Activated CD8-positive, alpha-beta T cell treated with anti-CD3 and anti-CD28 coated beads, Interleukin-2, amount 10 ng/mL, durations not matched to agents 7 days and 5 days (primary cell): ENCODE measurements at regions not wholly inside any gene's neighbourhood (a gene's known extent, or its start where the extent isn't known, plus 50 kb on each side); places are given as distances from the start of the nearest gene placed in this dataset.

Experiments used
- ATAC-seq: fragments of 150-1000 bp; cut with Tn5 transposase; one replicate; pipeline ENCODE4 v1.10.0; 2021; ENCODE audit warnings: moderate library complexity
- CTCF ChIA-PET: fragments of 350-600 bp; sonication (Branson Sonifier 250); formaldehyde crosslinking; loops from one replicate; lab custom pipeline; 2021; ENCODE audit warnings: antibody characterized with exemption; lab: Charles Lee
- POLR2A ChIA-PET: fragments of 350-600 bp; sonication (Branson Sonifier 250); formaldehyde crosslinking; loops from one replicate; lab custom pipeline; 2021; ENCODE audit warnings: antibody characterized with exemption; lab: Charles Lee
- DNase-seq: peaks from one replicate; pipeline ENCODE4 v3.0.0-alpha.2; 2020
- H3K27ac Mint-ChIP-seq: one replicate; pipeline ENCODE4 v1.8.0; 2021; ENCODE audit warnings: mild to moderate bottlenecking, mixed read lengths
- H3K27me3 Mint-ChIP-seq: one replicate; pipeline ENCODE4 v1.8.0; 2021; ENCODE audit warnings: low read depth, mixed read lengths
- H3K36me3 Mint-ChIP-seq: one replicate; pipeline ENCODE4 v1.8.0; 2021; ENCODE audit warnings: low read depth, mixed read lengths
- H3K4me1 Mint-ChIP-seq: one replicate; pipeline ENCODE4 v1.8.0; 2021; ENCODE audit warnings: low read depth, mixed read lengths
- H3K4me3 Mint-ChIP-seq: one replicate; pipeline ENCODE4 v1.8.0; 2021; ENCODE audit warnings: mild to moderate bottlenecking, mixed read lengths
- H3K9me3 Mint-ChIP-seq: one replicate; pipeline ENCODE4 v1.8.0; 2022; ENCODE audit warnings: mixed read lengths; ENCODE audit not compliant: insufficient read depth

GRCh38 chrX:11960031-11960430 lies 178.2 kb upstream of the FRMPD4 start:
- H3K36me3 Mint-ChIP-seq, result no peaks in the 10 kb centered on the region
- ATAC-seq (no peak), DNase-seq (no peak)
- H3K4me1 Mint-ChIP-seq, result no peaks in the 10 kb centered on the region
- no peak overlapping the region for H3K4me3 Mint-ChIP-seq
- H3K27me3 Mint-ChIP-seq, result no peaks in the 10 kb centered on the region
- H3K27ac Mint-ChIP-seq, result no peak overlapping the region
- CTCF ChIA-PET, result no interaction called here
- POLR2A ChIA-PET, result no interaction called here
- no peaks in the 10 kb centered on the region for H3K9me3 Mint-ChIP-seq

GRCh38 chrX:11965436-11965835 lies 172.8 kb upstream of the FRMPD4 start:
- CTCF ChIA-PET, result no interaction called here
- Mint-ChIP-seq H3K27ac (no peak overlapping the region), H3K36me3 (no peaks in the 10 kb centered on the region), H3K27me3 (no peaks in the 10 kb centered on the region), H3K4me1 (no peaks in the 10 kb centered on the region), H3K4me3 (no peak overlapping the region), H3K9me3 (no peaks in the 10 kb centered on the region)
- ATAC-seq, result no peak
- DNase-seq, result no peak
- POLR2A ChIA-PET, result no interaction called here

- Mint-ChIP-seq H3K4me1 (no peaks in the 10 kb centered on the region), H3K36me3 (no peaks in the 10 kb centered on the region), H3K4me3 (no peak overlapping the region), H3K27ac (no peak overlapping the region), H3K9me3 (no peaks in the 10 kb centered on the region), H3K27me3 (no peaks in the 10 kb centered on the region)
- ATAC-seq, result no peak
- no peak for DNase-seq
- POLR2A ChIA-PET, result no interaction called here
- CTCF ChIA-PET, result no interaction called here
Measured at GRCh38 chrX:11967986-11968869, 170.0 kb upstream of the FRMPD4 start.

GRCh38 chrX:11968991-11969390 lies 169.3 kb upstream of the FRMPD4 start:
- ChIA-PET CTCF (no interaction called here), POLR2A (no interaction called here)
- DNase-seq, result no peak
- H3K9me3 Mint-ChIP-seq, result no peaks in the 10 kb centered on the region
- H3K27me3 Mint-ChIP-seq, result no peaks in the 10 kb centered on the region
- no peak for ATAC-seq
- no peaks in the 10 kb centered on the region for H3K4me1 Mint-ChIP-seq
- H3K36me3 Mint-ChIP-seq, result no peaks in the 10 kb centered on the region
- H3K27ac Mint-ChIP-seq, result no peak overlapping the region
- H3K4me3 Mint-ChIP-seq, result no peak overlapping the region

GRCh38 chrX:11970578-11971359 lies 167.5 kb upstream of the FRMPD4 start:
- DNase-seq, result no peak
- no peaks in the 10 kb centered on the region for H3K4me1 Mint-ChIP-seq
- CTCF ChIA-PET, result no interaction called here
- no peak for ATAC-seq
- H3K36me3 Mint-ChIP-seq, result no peaks in the 10 kb centered on the region
- no peak overlapping the region for H3K4me3 Mint-ChIP-seq
- H3K27ac Mint-ChIP-seq, result no peak overlapping the region
- H3K9me3 Mint-ChIP-seq, result no peaks in the 10 kb centered on the region
- H3K27me3 Mint-ChIP-seq, result no peaks in the 10 kb centered on the region
- POLR2A ChIA-PET, result no interaction called here

GRCh38 chrX:11976663-11977062 lies 161.6 kb upstream of the FRMPD4 start:
- no peaks in the 10 kb centered on the region for H3K9me3 Mint-ChIP-seq
- POLR2A ChIA-PET, result no interaction called here
- no peak for ATAC-seq

GRCh38 chrX:11992271-11992670 lies 146.0 kb upstream of the FRMPD4 start:
- Mint-ChIP-seq H3K9me3 (no peaks in the 10 kb centered on the region), H3K4me3 (no peak overlapping the region), H3K36me3 (no peaks in the 10 kb centered on the region), H3K27me3 (no peaks in the 10 kb centered on the region), H3K27ac (no peak overlapping the region), H3K4me1 (no peaks in the 10 kb centered on the region)
- CTCF ChIA-PET, result no interaction called here
- no peak for DNase-seq
- POLR2A ChIA-PET, result no interaction called here
- ATAC-seq, result no peak

More at GRCh38 chrX:11976663-11977062, 161.6 kb upstream of the FRMPD4 start:
- CTCF ChIA-PET, result no interaction called here
- no peak overlapping the region for H3K27ac Mint-ChIP-seq
- H3K4me1 Mint-ChIP-seq, result no peaks in the 10 kb centered on the region
- DNase-seq, result no peak
- H3K36me3 Mint-ChIP-seq, result no peaks in the 10 kb centered on the region
- no peaks in the 10 kb centered on the region for H3K27me3 Mint-ChIP-seq
- no peak overlapping the region for H3K4me3 Mint-ChIP-seq

- Mint-ChIP-seq H3K9me3 (no peaks in the 10 kb centered on the region), H3K4me1 (no peaks in the 10 kb centered on the region), H3K27me3 (no peaks in the 10 kb centered on the region), H3K4me3 (no peak overlapping the region), H3K27ac (no peak overlapping the region), H3K36me3 (no peaks in the 10 kb centered on the region)
- POLR2A ChIA-PET, result no interaction called here
- DNase-seq (no peak), ATAC-seq (no peak)
- CTCF ChIA-PET, result no interaction called here
Measured at GRCh38 chrX:11995146-11995545, 143.1 kb upstream of the FRMPD4 start.

- CTCF ChIA-PET, result no interaction called here
- POLR2A ChIA-PET, result no interaction called here
- H3K4me3 Mint-ChIP-seq, result no peak overlapping the region
- no peaks in the 10 kb centered on the region for H3K9me3 Mint-ChIP-seq
- DNase-seq (no peak), ATAC-seq (no peak)
- H3K27me3 Mint-ChIP-seq, result peaks cover 3% of the 10 kb centered on the region
- no peaks in the 10 kb centered on the region for H3K36me3 Mint-ChIP-seq
- H3K27ac Mint-ChIP-seq, result no peak overlapping the region
- H3K4me1 Mint-ChIP-seq, result no peaks in the 10 kb centered on the region
Measured at GRCh38 chrX:11996810-11997209, 141.5 kb upstream of the FRMPD4 start.

GRCh38 chrX:11998944-11999343 lies 139.3 kb upstream of the FRMPD4 start:
- Mint-ChIP-seq H3K27me3 (peaks cover 3% of the 10 kb centered on the region), H3K4me1 (no peaks in the 10 kb centered on the region), H3K27ac (no peak overlapping the region), H3K9me3 (no peaks in the 10 kb centered on the region), H3K36me3 (no peaks in the 10 kb centered on the region), H3K4me3 (no peak overlapping the region)
- DNase-seq (no peak), ATAC-seq (no peak)
- ChIA-PET CTCF (no interaction called here), POLR2A (no interaction called here)

- H3K36me3 Mint-ChIP-seq, result no peaks in the 10 kb centered on the region
- DNase-seq (no peak), ATAC-seq (no peak)
- no peaks in the 10 kb centered on the region for H3K9me3 Mint-ChIP-seq
- no peak overlapping the region for H3K27ac Mint-ChIP-seq
- H3K4me3 Mint-ChIP-seq, result no peak overlapping the region
- peaks cover 3% of the 10 kb centered on the region for H3K27me3 Mint-ChIP-seq
- peaks cover 2% of the 10 kb centered on the region for H3K4me1 Mint-ChIP-seq
- CTCF ChIA-PET, result no interaction called here
- POLR2A ChIA-PET, result no interaction called here
Measured at GRCh38 chrX:12002876-12003275, 135.4 kb upstream of the FRMPD4 start.

GRCh38 chrX:12007881-12008280 lies 130.4 kb upstream of the FRMPD4 start:
- ChIA-PET CTCF (no interaction called here), POLR2A (no interaction called here)
- DNase-seq, result no peak
- H3K36me3 Mint-ChIP-seq, result no peaks in the 10 kb centered on the region
- peaks cover 2% of the 10 kb centered on the region for H3K4me1 Mint-ChIP-seq
- no peaks in the 10 kb centered on the region for H3K27me3 Mint-ChIP-seq
- no peak overlapping the region for H3K27ac Mint-ChIP-seq
- H3K4me3 Mint-ChIP-seq, result no peak overlapping the region
- ATAC-seq, result no peak
- no peaks in the 10 kb centered on the region for H3K9me3 Mint-ChIP-seq
